ENCODE measurements at regions not wholly inside any gene's neighbourhood (a gene's known extent, or its start where the extent isn't known, plus 50 kb on each side); places are given as distances from the start of the nearest gene placed in this dataset.
"Not testable (repeated sequence)": the region's sequence is repeated elsewhere in the genome, so short reads cannot be mapped to it uniquely, and the experiment has no call there.

GRCh38 chr4:13977746-13978145 lies 350.2 kb upstream of the BOD1L1 start:
- no peak for DNase-seq (ENCODE audit: low read depth in 4 of 4, low spot score in 3 of 4)

- DNase-seq (ENCODE audit: low read depth in 4 of 4, low spot score in 3 of 4) = no peak
These were observed 353.1 kb upstream of the BOD1L1 start for GRCh38 chr4:13980317-13981310.

- no peak for DNase-seq (ENCODE audit: low read depth in 4 of 4, low spot score in 3 of 4)
These were observed 354.0 kb upstream of the BOD1L1 start for GRCh38 chr4:13981499-13981898.

GRCh38 chr4:13982010-13982409 lies 354.5 kb upstream of the BOD1L1 start:
- no peak for DNase-seq (ENCODE audit: low read depth in 4 of 4, low spot score in 3 of 4)

GRCh38 chr4:13983189-13983790 lies 355.8 kb upstream of the BOD1L1 start:
- no peak for DNase-seq (ENCODE audit: low read depth in 4 of 4, low spot score in 3 of 4)

GRCh38 chr4:13984991-13985800 lies 357.7 kb upstream of the BOD1L1 start:
- no peak for DNase-seq (ENCODE audit: low read depth in 4 of 4, low spot score in 3 of 4)

GRCh38 chr4:13985837-13986236 lies 358.3 kb upstream of the BOD1L1 start:
- DNase-seq (ENCODE audit: low read depth in 4 of 4, low spot score in 3 of 4) = no peak

GRCh38 chr4:13986548-13986947 lies 359.0 kb upstream of the BOD1L1 start:
- DNase-seq (ENCODE audit: low read depth in 4 of 4, low spot score in 3 of 4) = no peak

GRCh38 chr4:13988353-13989305 lies 361.1 kb upstream of the BOD1L1 start:
- no peak for DNase-seq (ENCODE audit: low read depth in 4 of 4, low spot score in 3 of 4)

GRCh38 chr4:13989501-13989900 lies 362.0 kb upstream of the BOD1L1 start:
- DNase-seq (ENCODE audit: low read depth in 4 of 4, low spot score in 3 of 4) = no peak

- DNase-seq (ENCODE audit: low read depth in 4 of 4, low spot score in 3 of 4) = peak; percentile 10 to 32 (median 21)
These were observed 363.4 kb upstream of the BOD1L1 start for GRCh38 chr4:13990596-13991589.

GRCh38 chr4:13992041-13992440 lies 364.5 kb upstream of the BOD1L1 start:
- no peak for DNase-seq (ENCODE audit: low read depth in 4 of 4, low spot score in 3 of 4)

GRCh38 chr4:13992975-13993520 lies 365.5 kb upstream of the BOD1L1 start:
- no peak for DNase-seq (ENCODE audit: low read depth in 4 of 4, low spot score in 3 of 4)

- no peak for DNase-seq (ENCODE audit: low read depth in 4 of 4, low spot score in 3 of 4)
These were observed 366.5 kb upstream of the BOD1L1 start for GRCh38 chr4:13994016-13994415.

GRCh38 chr4:13998850-13999445 lies 371.4 kb upstream of the BOD1L1 start:
- no peak for DNase-seq (ENCODE audit: low read depth in 4 of 4, low spot score in 3 of 4)

GRCh38 chr4:14000091-14000814 lies 372.7 kb upstream of the BOD1L1 start:
- DNase-seq (ENCODE audit: low read depth in 4 of 4, low spot score in 3 of 4) = no peak

GRCh38 chr4:14002331-14002730 lies 374.8 kb upstream of the BOD1L1 start:
- DNase-seq (ENCODE audit: low read depth in 4 of 4, low spot score in 3 of 4) = not testable (repeated sequence)
